Activated T-cell treated with anti-CD3 and anti-CD28 coated beads, Interleukin-2, amount 50 U/mL, for 48 hours (primary cell): ENCODE measurements at regions not wholly inside any gene's neighbourhood (a gene's known extent, or its start where the extent isn't known, plus 50 kb on each side); places are given as distances from the start of the nearest gene placed in this dataset.
A peak's percentile ranks its signal among the peaks of the same experiment; 100 is the strongest.

ENCODE experiments used
- DNase-seq, 2 experiments: peaks; one replicate each; pipeline ENCODE4 v3.0.0-alpha.2; 2020

- no peak for DNase-seq
These were observed 119.5 kb downstream of the GYPC start for GRCh38 chr2:126775300-126775985.

- peak in 1 of 2 experiments; percentile 26 for DNase-seq
These were observed 120.3 kb downstream of the GYPC start for GRCh38 chr2:126776255-126776654.

- peak; percentile 87 to 90 for DNase-seq
These were observed 121.0 kb downstream of the GYPC start for GRCh38 chr2:126776692-126777619.

- DNase-seq: no peak
These were observed 121.1 kb upstream of the TEX51 start for GRCh38 chr2:126777620-126777978.

- DNase-seq: no peak
These were observed 119.9 kb upstream of the TEX51 start for GRCh38 chr2:126778561-126779501.

GRCh38 chr2:126781206-126781605 lies 117.5 kb upstream of the TEX51 start:
- no peak for DNase-seq

GRCh38 chr2:126781806-126782205 lies 116.9 kb upstream of the TEX51 start:
- no peak for DNase-seq

GRCh38 chr2:126782648-126783047 lies 116.0 kb upstream of the TEX51 start:
- no peak for DNase-seq

- no peak for DNase-seq
These were observed 115.3 kb upstream of the TEX51 start for GRCh38 chr2:126783341-126783740.

- no peak for DNase-seq
These were observed 114.6 kb upstream of the TEX51 start for GRCh38 chr2:126784045-126784444.

- no peak for DNase-seq
These were observed 114.1 kb upstream of the TEX51 start for GRCh38 chr2:126784621-126785020.

- no peak for DNase-seq
These were observed 113.5 kb upstream of the TEX51 start for GRCh38 chr2:126785236-126785635.

- no peak for DNase-seq
These were observed 112.8 kb upstream of the TEX51 start for GRCh38 chr2:126785862-126786261.

- DNase-seq: no peak
These were observed 111.9 kb upstream of the TEX51 start for GRCh38 chr2:126786765-126787164.

- no peak for DNase-seq
These were observed 111.4 kb upstream of the TEX51 start for GRCh38 chr2:126787289-126787688.

- no peak for DNase-seq
These were observed 110.6 kb upstream of the TEX51 start for GRCh38 chr2:126788113-126788512.

- no peak for DNase-seq
These were observed 110.0 kb upstream of the TEX51 start for GRCh38 chr2:126788652-126789051.

- no peak for DNase-seq
These were observed 107.5 kb upstream of the TEX51 start for GRCh38 chr2:126790987-126791780.

GRCh38 chr2:126792186-126792585 lies 106.5 kb upstream of the TEX51 start:
- DNase-seq: no peak

- DNase-seq: no peak
These were observed 105.7 kb upstream of the TEX51 start for GRCh38 chr2:126792993-126793392.

- no peak for DNase-seq
These were observed 104.6 kb upstream of the TEX51 start for GRCh38 chr2:126793885-126794613.

- no peak for DNase-seq
These were observed 103.0 kb upstream of the TEX51 start for GRCh38 chr2:126795656-126796055.
